ENCODE measurements at regions not wholly inside any gene's neighbourhood (a gene's known extent, or its start where the extent isn't known, plus 50 kb on each side); places are given as distances from the start of the nearest gene placed in this dataset.

GRCh38 chr2:14459786-14460325 is 172.7 kb upstream of the LRATD1 start:
- TF ChIP-seq CTCF (IDR thresholded peaks at IDR 0.05) (no peak), POLR2A (IDR thresholded peaks at IDR 0.05) (no peak)
- Histone ChIP-seq H3K27me3 (no peaks in the 10 kb centered on the region), H3K27ac (no peak overlapping the region), H3K4me3 (no peak overlapping the region), H3K36me3 (no peaks in the 10 kb centered on the region), H3K9me3 (no peaks in the 10 kb centered on the region), H3K4me1 (no peaks in the 10 kb centered on the region)
- DNase-seq: no peak

DNA sequence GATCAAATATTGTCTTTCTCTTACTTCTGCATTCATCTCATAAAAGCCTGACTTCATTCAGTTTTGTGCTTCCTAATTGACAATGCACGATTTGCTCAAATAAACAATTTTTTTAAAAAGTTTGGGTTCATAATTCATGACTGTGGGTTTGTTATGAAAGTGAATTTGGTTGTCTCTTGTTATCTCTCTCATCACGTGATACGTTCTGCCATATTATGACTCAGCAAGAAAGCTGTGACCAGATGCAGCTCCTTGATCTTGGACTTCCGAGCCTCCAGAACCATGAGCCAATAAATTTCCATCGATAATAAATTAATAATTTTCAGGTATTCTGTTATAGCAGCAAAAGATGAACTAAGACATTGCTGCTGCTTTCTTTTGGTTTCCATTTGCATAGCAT is 156.5 kb upstream of the LRATD1 start:
- no peaks in the 10 kb centered on the region for H3K9me3 ChIP-seq
- no peaks in the 10 kb centered on the region for H3K27me3 ChIP-seq
- H3K4me3 ChIP-seq: no peak overlapping the region
- TF ChIP-seq POLR2A (IDR thresholded peaks at IDR 0.05) (no peak), CTCF (IDR thresholded peaks at IDR 0.05) (no peak)
- H3K27ac ChIP-seq: no peak overlapping the region
- no peaks in the 10 kb centered on the region for H3K36me3 ChIP-seq
- DNase-seq: no peak
- H3K4me1 ChIP-seq: no peaks in the 10 kb centered on the region

GRCh38 chr2:14479486-14479885 is 153.0 kb upstream of the LRATD1 start:
- no peaks in the 10 kb centered on the region for H3K4me1 ChIP-seq
- H3K4me3 ChIP-seq: no peak overlapping the region
- no peak overlapping the region for H3K27ac ChIP-seq
- H3K36me3 ChIP-seq: no peaks in the 10 kb centered on the region
- H3K9me3 ChIP-seq: no peaks in the 10 kb centered on the region
- DNase-seq: no peak
- TF ChIP-seq POLR2A (IDR thresholded peaks at IDR 0.05) (no peak), CTCF (IDR thresholded peaks at IDR 0.05) (no peak)
- H3K27me3 ChIP-seq: no peaks in the 10 kb centered on the region

DNA sequence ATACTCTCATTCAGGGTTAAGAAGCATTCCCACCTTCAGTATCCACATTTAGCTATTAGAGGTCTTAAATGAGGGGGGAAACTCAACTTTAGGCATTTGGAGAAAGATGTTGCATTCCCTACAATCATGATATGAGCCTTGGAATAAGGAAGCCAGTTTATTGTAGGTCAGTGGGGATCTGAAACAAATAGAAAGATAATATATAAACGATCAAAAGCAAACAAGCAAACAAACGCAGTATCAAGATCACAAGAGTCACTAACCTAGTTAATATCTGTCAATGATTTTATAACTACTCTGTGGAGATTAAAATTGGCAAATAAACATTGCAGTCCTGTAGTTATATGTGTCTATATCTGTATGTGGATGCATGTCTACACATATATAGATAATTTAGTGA is 152.4 kb upstream of the LRATD1 start:
- Histone ChIP-seq H3K27me3 (no peaks in the 10 kb centered on the region), H3K27ac (no peak overlapping the region)
- DNase-seq: no peak

DNA sequence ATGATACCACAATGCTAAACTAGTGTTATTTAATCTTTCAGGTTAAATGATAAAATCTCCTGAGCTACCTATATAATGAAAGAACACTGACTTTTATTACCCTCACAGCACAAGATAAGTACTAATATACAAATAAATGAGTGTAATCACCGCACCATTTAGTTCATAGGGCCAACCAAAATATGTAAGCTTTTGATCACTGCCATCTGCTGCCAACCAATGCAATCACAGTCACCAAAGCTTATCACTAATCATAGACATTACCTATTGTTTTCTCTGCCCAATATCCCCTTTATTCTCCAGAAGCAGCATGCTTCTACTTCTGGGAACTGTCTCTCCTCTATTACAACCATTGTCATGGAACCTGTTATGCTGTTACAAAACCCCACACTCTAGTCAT is 151.6 kb upstream of the LRATD1 start:
- TF ChIP-seq POLR2A (IDR thresholded peaks at IDR 0.05): no peak
- TF ChIP-seq CTCF (IDR thresholded peaks at IDR 0.05): peak in 3 of 6 experiments; percentile 44 to 57 (median 50)
- no peaks in the 10 kb centered on the region for H3K4me1 ChIP-seq
- no peak overlapping the region for H3K27ac ChIP-seq
- H3K36me3 ChIP-seq: no peaks in the 10 kb centered on the region
- H3K4me3 ChIP-seq: no peak overlapping the region
- H3K27me3 ChIP-seq: no peaks in the 10 kb centered on the region
- no peaks in the 10 kb centered on the region for H3K9me3 ChIP-seq
- no peak for DNase-seq

More for the DNA sequence above, 152.4 kb upstream of the LRATD1 start:
- H3K4me3 ChIP-seq: no peak overlapping the region
- TF ChIP-seq POLR2A (IDR thresholded peaks at IDR 0.05) (no peak), CTCF (IDR thresholded peaks at IDR 0.05) (no peak)
- no peaks in the 10 kb centered on the region for H3K4me1 ChIP-seq
- H3K36me3 ChIP-seq: no peaks in the 10 kb centered on the region
- H3K9me3 ChIP-seq: no peaks in the 10 kb centered on the region

All from Peyer's patch (tissue), 4 donors.